Spleen (tissue), 7 donors: ENCODE measurements at regions not wholly inside any gene's neighbourhood (a gene's known extent, or its start where the extent isn't known, plus 50 kb on each side); places are given as distances from the start of the nearest gene placed in this dataset.

Experiments used
- POLR2AphosphoS5 ChIP-seq, 3 donors: sonication (generic); formaldehyde crosslinking; IDR thresholded peaks; one replicate each; pipeline ENCODE4 v1.5.1; 2017; ENCODE audit warnings: antibody characterized with exemption in 3 of 3
- TF ChIP-seq, protein P1 (sequence below), 11 experiments: fragments of 200-600 bp in 7 of 11; fragments of 450-650 bp in 4 of 11; sonication (generic) in 4 of 11; IDR thresholded peaks in 8 of 11; conservative IDR thresholded peaks in 3 of 11; 1 replicate in 7 of 11; 2 replicates in 4 of 11; pipeline versions ENCODE4 v1.4.0 to v1.8.0; 2016 to 2021; ENCODE audit warnings: antibody characterized with exemption in 11 of 11, inconsistent platforms in 4 of 11, mild to moderate bottlenecking in 1 of 11
- donor health status: DM: no; HTN: no; CAD: no; lungs with moderate emphysema.
- donor health status: DM: no; HTN: no; CAD: no.
- donor health status: DM: no; HTN: no; CAD: no.

DNA sequence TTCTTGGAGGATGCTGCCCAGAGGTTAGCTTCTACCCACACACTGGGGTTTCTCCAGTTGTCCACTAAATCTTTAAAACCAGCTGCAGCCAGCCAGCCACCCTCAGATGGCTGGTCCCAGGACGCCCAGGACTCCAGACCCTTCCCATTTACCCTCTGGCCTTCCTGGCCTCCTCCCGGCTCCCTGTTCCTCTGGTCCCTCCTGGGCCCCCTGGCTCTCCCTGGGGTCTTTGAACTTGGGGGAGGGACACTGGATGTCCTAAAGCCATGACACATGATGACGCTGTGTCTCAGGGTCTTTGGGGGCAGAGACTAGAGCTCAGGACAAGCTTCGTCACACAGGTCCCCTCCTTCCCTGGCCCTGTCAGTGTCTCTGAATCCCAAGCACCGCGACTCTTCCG is 201.1 kb upstream of the HDAC4 start:
- TF ChIP-seq, protein P1, sequence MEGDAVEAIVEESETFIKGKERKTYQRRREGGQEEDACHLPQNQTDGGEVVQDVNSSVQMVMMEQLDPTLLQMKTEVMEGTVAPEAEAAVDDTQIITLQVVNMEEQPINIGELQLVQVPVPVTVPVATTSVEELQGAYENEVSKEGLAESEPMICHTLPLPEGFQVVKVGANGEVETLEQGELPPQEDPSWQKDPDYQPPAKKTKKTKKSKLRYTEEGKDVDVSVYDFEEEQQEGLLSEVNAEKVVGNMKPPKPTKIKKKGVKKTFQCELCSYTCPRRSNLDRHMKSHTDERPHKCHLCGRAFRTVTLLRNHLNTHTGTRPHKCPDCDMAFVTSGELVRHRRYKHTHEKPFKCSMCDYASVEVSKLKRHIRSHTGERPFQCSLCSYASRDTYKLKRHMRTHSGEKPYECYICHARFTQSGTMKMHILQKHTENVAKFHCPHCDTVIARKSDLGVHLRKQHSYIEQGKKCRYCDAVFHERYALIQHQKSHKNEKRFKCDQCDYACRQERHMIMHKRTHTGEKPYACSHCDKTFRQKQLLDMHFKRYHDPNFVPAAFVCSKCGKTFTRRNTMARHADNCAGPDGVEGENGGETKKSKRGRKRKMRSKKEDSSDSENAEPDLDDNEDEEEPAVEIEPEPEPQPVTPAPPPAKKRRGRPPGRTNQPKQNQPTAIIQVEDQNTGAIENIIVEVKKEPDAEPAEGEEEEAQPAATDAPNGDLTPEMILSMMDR (IDR thresholded peaks at IDR 0.05 in 8 of 11, conservative IDR thresholded peaks at IDR 0.05 in 3 of 11) = no peak
- no peak for TF ChIP-seq POLR2AphosphoS5 (IDR thresholded peaks at IDR 0.05)
